CD4-positive, alpha-beta T cell treated with Interleukin-1 beta for 1 hour (primary cell): ENCODE measurements at regions not wholly inside any gene's neighbourhood (a gene's known extent, or its start where the extent isn't known, plus 50 kb on each side); places are given as distances from the start of the nearest gene placed in this dataset.

Experiments
- DNase-seq, 2 donors: peaks; one replicate each; pipeline ENCODE4 v3.0.0-alpha.2; 2020 to 2022

- DNase-seq = no peak
Measured at GRCh38 chr2:172204762-172205161, 102.1 kb upstream of the DLX2 start.

- no peak for DNase-seq
Measured at GRCh38 chr2:172205292-172205691, 102.6 kb upstream of the DLX2 start.

GRCh38 chr2:172207911-172208310, 105.2 kb upstream of the DLX2 start:
- DNase-seq = no peak

- no peak for DNase-seq
Measured at GRCh38 chr2:172208791-172209325, 106.2 kb upstream of the DLX2 start.

- no peak for DNase-seq
Measured at GRCh38 chr2:172210599-172210998, 107.9 kb upstream of the DLX2 start.

DNA sequence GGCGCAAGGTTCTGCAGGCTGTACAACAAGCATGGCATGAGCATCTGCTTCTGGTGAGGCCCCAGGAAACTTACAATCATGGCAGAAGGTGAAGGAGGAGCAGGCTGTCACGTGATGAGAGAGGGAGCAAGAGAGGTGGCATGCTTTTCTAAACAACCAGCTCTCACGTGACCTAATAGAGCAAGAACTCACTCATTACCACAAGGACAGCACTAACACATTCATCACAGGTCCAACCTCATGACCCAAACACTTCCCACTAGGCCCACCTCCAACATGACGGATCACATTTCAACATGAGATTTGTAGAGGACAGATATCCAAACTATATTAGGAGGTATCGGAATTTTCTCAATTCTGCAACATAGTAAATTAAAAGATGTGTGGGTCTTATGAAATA, 108.8 kb upstream of the DLX2 start:
- no peak for DNase-seq

DNA sequence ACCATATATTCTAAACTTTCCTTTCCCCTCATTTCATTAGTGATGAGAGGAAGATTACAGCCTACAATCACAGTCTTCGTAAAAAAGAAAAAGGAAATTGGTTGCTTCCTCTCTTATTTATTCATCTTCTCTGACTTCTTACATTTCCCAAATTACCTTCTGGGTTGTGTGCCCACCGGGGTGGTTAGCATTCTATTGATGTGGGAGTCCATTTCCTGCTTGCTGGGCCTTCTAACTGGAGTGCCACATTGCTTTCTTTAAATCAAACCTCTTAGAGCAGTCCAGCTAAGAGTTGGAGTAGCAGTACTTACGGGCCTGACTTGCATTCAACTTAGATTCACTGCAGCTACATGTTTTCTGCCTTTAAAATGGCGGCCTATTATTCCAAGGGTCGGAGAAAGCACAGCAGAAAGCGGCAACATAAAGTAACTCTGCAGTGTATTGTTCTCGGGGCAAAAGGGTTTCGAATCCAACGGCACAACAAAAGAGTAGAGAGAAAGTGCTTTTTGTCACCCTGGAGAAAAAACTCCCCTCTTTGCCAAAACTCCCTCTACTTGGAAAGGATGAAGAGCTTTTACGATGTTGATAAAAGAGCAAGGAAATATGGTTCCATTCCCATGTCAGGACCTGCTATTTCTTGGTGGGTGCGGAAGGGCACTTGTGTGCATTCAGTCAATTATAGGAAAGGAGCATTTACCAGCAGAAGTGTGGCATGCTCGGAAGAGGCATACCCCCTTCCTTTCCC, 110.6 kb upstream of the DLX2 start:
- no peak for DNase-seq

- DNase-seq = no peak
Measured at GRCh38 chr2:172214252-172214651, 111.6 kb upstream of the DLX2 start.

GRCh38 chr2:172215172-172215935, 112.7 kb upstream of the DLX2 start:
- DNase-seq = no peak

GRCh38 chr2:172215936-172216335, 113.2 kb upstream of the DLX2 start:
- DNase-seq = no peak

DNA sequence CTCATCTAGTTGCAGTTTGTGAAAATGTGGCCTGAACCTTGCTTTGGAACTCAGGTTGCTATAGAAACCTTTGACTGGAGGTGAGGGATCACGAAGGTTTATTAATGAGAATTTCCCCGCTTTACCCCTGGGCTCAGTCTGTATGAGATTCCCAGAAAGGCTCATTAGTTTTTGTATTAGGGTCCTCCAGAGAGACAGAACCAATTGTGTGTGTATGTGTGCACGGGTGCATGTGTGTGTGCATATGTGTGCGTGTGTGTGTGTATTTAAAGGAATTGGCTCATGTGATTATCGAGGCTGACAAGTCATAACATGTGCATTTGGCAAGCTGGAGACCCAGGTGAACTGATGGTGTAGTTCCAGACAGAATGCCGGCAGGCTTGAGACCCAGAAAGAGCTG, 113.8 kb upstream of the DLX2 start:
- DNase-seq = no peak

- DNase-seq = no peak
Measured at GRCh38 chr2:172219201-172219600, 116.5 kb upstream of the DLX2 start.

DNA sequence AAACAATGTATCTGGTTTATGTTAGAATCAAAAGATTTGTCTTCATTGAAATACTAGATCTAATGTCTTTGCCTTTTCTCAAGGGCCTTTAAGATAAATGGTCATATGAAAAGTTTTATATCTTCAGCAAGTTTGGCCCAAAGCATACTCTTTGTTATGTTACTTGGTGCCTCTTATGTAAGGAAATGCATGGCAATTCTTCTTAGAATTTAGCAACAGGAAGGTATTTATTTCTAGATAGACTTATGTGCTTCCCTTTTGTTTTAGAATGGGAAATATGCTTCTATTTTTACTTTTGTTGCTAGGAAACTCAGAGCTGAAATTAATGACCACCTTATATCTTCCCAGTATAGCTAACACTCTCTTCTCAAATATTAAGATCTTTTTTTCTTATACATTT, 117.4 kb upstream of the DLX2 start:
- no peak for DNase-seq

- DNase-seq = peak in 1 of 2 donors; percentile 11
Measured at GRCh38 chr2:172223601-172224054, 120.9 kb upstream of the DLX2 start.

DNA sequence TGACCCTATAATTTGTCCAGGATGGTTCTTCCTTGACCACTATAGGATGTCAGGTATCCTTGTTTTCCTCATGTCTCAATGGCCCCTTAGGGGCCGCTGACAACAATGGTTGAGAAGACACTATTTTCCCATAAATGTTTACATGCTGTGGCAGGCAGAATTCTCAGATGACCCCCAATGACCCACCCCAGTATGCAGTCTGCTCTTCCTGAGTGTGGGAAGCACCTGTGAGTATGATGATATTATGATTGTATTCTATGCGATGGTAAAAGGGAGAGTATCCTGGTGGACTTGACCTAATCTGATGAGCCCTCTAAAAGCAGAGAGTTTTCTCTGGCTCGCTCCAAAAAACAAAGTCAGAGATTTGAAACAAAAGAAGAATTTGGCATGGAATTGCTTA, 123.1 kb upstream of the DLX2 start:
- no peak for DNase-seq

- peak; percentile 35 to 38 for DNase-seq
Measured at GRCh38 chr2:172226244-172227061, 123.8 kb upstream of the DLX2 start.

DNA sequence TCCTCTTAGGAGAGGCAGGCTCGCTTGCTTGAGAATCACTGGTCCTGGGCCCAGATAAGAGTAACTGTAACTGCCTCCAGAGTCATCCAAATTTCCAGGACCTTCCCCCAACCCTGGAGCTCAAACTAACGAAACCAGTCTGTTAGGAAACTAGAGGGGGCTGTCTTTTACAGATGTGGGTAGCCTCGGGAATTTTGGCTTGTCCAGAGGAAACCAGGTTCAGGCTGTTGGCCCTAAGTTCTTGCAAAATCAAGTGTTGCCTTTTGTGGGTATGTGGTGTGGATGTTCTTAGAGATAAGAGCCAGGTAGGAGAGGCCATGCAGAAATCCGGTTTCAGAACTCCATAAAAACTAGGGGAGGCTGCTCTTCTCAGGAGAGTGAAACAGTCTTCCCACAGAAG, 125.0 kb upstream of the DLX2 start:
- no peak for DNase-seq

DNA sequence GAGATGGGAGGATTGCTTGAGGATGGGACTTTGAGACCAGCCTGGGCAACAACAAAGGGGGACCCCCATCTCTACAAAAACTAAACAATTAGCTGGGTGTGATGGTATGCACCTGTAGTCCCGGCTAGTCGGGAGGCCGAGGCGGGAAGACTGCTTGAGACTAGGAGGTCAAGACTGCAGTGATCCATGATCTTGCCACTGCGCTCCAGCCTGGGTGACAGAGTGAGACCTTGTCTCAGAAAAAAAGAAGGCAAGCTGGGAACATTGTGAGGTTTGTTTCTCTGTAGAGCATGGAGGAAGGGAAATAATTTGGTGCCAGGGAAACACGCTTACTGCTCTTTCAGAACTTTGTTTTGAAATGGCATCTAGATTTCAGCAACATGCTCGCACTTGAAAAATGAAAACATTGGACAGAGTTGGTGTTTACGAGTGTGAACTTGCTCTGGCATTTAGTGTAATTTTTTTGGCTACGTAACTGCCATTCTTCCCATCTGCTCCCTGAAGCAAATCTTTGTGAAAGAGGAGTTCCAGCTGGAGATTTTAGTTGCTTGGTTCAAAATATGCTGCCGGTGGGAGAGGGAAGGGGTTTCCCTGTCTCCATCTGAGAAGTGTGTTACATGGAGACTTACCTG, 125.6 kb upstream of the DLX2 start:
- DNase-seq = no peak

DNA sequence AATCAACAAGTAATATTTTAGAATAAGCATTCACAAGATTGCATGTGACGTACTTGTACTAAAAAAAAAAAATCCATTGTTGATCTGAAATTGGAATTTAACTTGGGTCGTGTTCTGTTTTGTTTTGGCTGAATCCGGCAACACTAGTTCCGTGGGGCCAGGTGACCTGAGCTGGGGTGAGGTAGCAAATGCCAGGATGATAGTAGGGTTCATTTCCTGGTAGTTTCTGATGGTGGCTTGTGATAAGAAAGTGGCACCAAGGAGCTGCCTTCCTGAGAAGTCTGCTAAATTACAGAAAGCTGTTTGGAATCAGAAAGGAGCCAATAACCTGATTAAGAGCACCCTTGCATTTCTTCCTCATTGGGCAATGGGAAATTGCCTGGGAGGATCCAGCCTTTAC, 126.4 kb upstream of the DLX2 start:
- DNase-seq = no peak

DNA sequence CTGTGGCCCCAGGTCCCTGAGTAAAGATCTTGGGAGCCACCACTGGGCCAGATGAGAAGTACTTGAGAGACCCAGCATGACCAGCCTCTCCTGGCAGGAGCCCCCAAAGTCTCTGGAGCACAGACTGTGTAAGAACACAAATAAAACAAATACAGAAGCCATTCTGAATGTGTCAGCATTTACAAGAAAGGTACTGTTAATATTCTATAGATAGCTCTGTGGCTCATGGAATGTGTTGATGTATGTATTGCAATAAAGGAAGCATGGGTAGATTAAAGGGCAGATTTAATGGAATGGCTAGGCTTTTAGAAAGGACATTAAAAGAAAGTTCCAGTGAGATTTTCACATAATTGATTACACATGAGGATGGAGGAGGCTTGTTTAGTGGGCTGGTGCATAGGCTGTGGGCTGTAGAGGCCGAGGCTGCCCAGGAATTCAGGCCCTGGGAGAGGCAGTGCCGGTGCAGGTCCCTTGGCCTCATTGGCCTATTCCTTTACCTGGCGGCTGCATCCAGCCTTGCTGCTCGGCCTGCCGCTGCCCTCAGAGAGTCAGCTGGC, 127.7 kb upstream of the DLX2 start:
- DNase-seq = no peak

GRCh38 chr2:172230889-172231401, 128.2 kb upstream of the DLX2 start:
- DNase-seq = no peak

DNA sequence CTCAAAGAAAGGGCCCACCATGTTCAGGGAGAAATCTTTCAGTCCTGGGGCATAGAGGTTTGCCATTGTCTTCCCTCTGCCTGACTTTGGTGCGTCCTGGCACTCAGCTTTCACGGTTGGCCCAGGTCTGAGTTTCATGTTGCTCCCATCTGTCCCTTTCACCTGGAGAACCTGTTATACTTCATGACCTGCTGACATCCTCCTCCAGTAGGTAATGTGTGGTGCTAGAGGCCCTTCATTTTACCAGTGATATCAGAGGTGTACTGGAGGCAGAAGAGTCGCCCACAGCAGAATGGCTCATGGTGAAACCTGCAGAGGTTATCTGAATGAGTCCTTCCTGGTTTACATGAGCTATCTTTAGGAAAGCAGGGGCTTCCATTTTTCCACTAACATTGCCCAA, 128.8 kb upstream of the DLX2 start:
- no peak for DNase-seq
